ENCODE measurements at regions not wholly inside any gene's neighbourhood (a gene's known extent, or its start where the extent isn't known, plus 50 kb on each side); places are given as distances from the start of the nearest gene placed in this dataset.
"Not testable (repeated sequence)": the region's sequence is repeated elsewhere in the genome, so short reads cannot be mapped to it uniquely, and the experiment has no call there.

DNA sequence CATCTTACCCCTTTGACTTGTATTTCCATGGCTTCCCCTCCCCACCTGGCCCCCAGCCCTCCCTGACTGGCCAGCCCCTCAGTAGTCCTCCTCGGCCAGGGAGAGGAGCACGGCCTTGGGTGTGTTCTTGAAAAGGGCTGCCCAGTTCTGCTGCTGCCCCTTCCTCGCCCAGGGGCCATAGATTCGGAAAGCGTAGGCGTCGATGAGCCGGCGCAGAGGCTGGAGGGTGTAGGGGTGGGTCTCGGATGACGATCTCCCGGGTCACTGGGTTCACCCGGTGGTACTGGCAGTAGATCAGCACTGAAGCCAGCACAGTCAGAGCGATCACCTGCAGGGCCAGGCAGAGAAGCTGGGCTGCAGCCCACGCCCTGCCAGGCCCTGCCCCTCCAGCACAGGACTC is 71.7 kb downstream of the ZNF479 start:
- H3K27me3 ChIP-seq; H3K9me3 ChIP-seq; intact Hi-C loops (cut with DNase I); H3K4me1 ChIP-seq; H3K27ac ChIP-seq; H3K4me3 ChIP-seq; ATAC-seq; H3K36me3 ChIP-seq; FAIRE-seq: not testable (repeated sequence)
- peak in 1 of 6 donors; percentile 47 for DNase-seq
- WGBS, 2 donors, result 70 to 82% methylated on average over 12 to 14 of the region's 15 CpGs

DNA sequence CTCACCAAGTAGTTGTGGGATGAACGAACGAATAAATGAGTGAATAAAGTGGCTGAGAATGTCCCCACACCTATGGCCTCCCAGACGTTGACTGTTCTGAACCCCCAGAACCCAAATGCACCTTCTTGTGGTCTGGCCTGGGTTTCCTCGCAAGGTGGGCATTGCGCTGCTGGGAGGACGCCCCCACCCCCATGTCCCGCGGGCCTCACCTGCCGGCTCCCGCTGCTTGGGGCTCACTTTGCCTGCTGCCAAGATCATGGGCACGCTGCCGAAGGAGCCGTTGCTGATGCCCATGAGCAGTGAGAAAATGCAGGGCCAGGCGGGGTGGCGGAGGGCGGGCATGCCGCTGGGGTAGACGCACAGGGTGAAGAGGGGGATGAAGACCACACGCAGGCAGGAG is 115.9 kb downstream of the ZNF479 start:
- H3K4me1 ChIP-seq; H3K36me3 ChIP-seq; H3K4me3 ChIP-seq; intact Hi-C loops (cut with DNase I); FAIRE-seq; H3K27ac ChIP-seq; H3K27me3 ChIP-seq; H3K9me3 ChIP-seq; DNase-seq; ATAC-seq: not testable (repeated sequence)
- WGBS, 2 donors, result 85 to 86% methylated on average over 9 to 10 of the region's 19 CpGs

DNA sequence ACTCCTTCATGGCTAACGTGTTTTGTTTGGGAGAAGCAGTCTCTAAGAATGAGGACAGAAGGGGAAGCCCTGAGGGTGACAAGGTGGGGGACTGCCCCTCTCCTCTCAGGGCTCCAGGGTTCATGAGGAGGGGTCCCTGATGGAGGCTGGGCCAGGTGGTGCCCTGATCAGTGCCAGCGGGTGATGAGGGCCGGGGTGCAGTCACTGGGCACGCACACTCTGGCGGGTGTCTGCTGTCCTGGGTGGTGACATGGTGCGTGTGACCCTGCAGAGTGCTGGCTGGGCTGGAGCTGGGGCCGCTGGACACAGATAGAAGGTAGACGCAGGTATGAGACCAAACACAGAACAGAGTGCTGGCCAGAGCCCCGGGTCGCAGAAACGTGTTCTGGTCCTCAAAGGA is 118.5 kb downstream of the ZNF479 start:
- H3K9me3 ChIP-seq; FAIRE-seq; H3K27me3 ChIP-seq; H3K36me3 ChIP-seq; DNase-seq; ATAC-seq; H3K4me3 ChIP-seq; intact Hi-C loops (cut with DNase I); H3K4me1 ChIP-seq; H3K27ac ChIP-seq: not testable (repeated sequence)
- WGBS, 2 donors, result 85 to 89% methylated on average over 6 to 7 of the region's 11 CpGs

DNA sequence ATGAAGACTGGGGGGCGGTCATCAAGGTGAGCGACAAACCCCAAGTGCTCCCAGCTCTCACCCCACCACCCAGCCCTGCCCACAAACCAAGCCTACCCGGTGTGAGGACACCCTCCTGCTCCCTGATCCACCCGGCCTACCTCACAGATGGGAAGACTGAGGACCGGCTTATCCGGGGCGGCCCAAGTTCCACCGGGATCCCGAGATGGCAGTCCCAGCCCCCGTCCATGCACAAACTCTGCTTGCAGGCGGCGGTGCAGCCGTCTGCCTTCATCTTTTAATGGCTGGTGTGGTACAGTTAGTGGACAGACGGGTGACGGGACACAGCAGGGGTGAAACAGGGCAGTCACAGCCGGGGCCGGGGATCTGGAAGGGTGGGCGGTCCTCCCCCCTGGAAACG is 119.3 kb downstream of the ZNF479 start:
- intact Hi-C loops (cut with DNase I); H3K9me3 ChIP-seq; ATAC-seq; FAIRE-seq; H3K27me3 ChIP-seq; H3K4me3 ChIP-seq; H3K36me3 ChIP-seq; H3K27ac ChIP-seq; H3K4me1 ChIP-seq; DNase-seq: not testable (repeated sequence)
- WGBS, 2 donors, result 78 to 80% methylated on average over 10 to 17 of the region's 19 CpGs

DNA sequence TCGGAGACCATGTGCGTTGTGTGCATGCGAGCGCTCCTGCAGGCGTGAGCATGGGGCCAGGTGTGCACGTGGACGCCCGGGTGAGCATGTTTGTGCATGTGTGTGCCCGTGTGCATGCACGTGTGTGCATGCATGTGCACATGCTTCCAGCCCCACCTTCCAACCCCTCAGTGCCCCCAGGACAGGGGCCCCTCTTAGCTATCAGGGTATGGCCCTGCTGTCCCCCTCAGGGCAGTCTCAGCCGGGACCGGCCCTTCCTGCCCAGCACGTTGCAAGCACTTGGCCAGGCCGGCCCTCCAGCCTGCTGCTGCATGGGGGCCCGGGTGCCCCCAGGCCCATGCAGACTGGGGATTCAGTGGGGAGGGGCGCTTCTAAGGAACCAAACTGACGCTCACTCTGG is 123.0 kb downstream of the ZNF479 start:
- H3K36me3 ChIP-seq; DNase-seq; ATAC-seq; H3K27ac ChIP-seq; H3K27me3 ChIP-seq; H3K4me1 ChIP-seq; H3K9me3 ChIP-seq; intact Hi-C loops (cut with DNase I); FAIRE-seq; H3K4me3 ChIP-seq: not testable (repeated sequence)
- 81 to 91% methylated on average over 7 to 10 of the region's 17 CpGs for WGBS, 2 donors

DNA sequence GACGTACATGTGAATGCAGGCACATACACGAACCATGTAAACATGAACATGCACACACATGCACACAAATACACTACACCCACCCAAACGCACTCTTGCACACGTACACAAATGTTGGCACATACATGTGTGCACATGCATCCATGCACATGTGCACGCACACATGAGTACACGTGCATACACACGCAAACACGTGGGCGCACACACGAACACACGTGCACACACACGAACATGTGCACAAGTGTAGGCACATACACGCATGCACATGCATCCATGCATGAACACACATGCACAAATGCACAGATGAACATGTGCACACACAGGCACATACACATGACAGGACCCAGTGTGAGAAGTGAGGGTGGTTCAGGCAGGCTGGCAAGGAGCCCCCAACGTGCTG is 126.3 kb downstream of the ZNF479 start:
- H3K9me3 ChIP-seq; H3K27me3 ChIP-seq; H3K4me3 ChIP-seq; H3K36me3 ChIP-seq; H3K27ac ChIP-seq; DNase-seq; FAIRE-seq; intact Hi-C loops (cut with DNase I); H3K4me1 ChIP-seq; ATAC-seq: not testable (repeated sequence)
- WGBS, 2 donors, result 44 to 76% methylated on average over 10 to 13 of the region's 14 CpGs

DNA sequence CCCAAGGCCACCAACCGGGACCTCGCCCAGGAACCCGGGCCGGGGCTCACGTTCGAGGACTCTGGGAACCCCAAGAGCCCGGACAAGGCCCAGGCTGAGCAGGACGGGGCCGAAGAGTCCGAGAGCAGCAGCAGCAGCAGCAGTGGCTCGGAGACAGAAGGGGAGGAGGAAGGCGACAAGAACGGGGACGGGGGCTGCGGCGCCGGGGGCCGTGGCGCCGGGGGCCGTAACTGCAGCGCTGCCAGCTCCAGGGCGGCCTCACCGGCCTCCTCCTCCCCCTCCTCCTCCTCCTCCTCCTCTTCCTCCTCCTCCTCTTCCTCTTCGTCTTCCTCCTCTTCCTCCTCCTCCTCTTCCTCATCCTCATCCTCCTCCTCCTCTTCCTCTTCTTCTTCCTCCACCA is 128.4 kb downstream of the ZNF479 start:
- H3K27me3 ChIP-seq; H3K4me1 ChIP-seq; DNase-seq; ATAC-seq; H3K4me3 ChIP-seq; H3K36me3 ChIP-seq; H3K9me3 ChIP-seq; H3K27ac ChIP-seq; intact Hi-C loops (cut with DNase I); FAIRE-seq: not testable (repeated sequence)
- WGBS, 2 donors, result 73 to 75% methylated on average over 10 to 13 of the region's 25 CpGs

DNA sequence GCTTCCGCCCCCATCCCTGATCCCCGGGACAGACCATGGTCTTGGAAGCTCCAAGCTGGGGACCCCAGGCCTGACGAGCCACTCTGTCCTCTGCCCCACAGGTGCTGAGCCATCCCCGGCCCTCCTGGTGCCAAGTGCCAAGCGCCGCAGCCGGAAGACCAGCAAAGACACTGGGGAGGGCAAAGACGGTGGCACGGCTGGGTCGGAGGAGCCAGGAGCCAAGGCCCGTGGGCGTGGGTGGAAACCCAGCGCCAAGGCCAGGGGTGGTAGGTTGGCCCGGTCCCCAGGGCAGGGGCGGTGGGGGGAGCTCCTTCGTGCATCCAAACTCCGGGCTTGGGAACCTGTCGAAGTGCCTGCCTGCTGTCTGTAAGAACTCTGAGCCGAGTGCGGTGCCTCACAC is 130.3 kb downstream of the ZNF479 start:
- H3K9me3 ChIP-seq; H3K4me3 ChIP-seq; H3K36me3 ChIP-seq; ATAC-seq; DNase-seq; H3K27me3 ChIP-seq; H3K4me1 ChIP-seq; H3K27ac ChIP-seq; FAIRE-seq; intact Hi-C loops (cut with DNase I): not testable (repeated sequence)
- WGBS, 2 donors, result 83 to 90% methylated on average over 15 to 18 of the region's 20 CpGs

DNA sequence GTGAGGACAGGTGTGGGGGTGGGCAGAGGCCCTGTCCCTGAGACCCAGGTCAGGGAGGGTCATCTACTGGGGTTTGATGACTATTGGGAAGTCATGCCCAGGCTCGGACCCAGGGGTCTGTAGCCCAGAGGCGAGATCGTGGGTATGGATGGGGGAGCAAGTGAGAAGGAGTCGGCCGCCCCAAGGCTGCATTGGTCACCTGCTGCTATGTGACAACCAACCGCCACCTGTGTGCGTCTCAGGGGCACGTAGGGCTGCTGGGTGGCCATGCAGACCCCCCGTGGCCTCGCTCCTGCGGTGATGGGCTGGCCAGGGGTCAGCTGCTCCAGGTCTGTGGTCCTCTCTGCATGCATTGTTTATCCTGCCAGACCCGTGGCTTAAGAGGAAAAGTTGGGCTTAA is 138.5 kb downstream of the ZNF479 start:
- intact Hi-C loops (cut with DNase I); H3K9me3 ChIP-seq; H3K4me1 ChIP-seq; H3K4me3 ChIP-seq; H3K36me3 ChIP-seq; FAIRE-seq; H3K27ac ChIP-seq; ATAC-seq; H3K27me3 ChIP-seq: not testable (repeated sequence)
- peak in 1 of 6 donors; percentile 31 for DNase-seq
- WGBS, 2 donors, result 77 to 90% methylated on average over 6 to 12 of the region's 12 CpGs

DNA sequence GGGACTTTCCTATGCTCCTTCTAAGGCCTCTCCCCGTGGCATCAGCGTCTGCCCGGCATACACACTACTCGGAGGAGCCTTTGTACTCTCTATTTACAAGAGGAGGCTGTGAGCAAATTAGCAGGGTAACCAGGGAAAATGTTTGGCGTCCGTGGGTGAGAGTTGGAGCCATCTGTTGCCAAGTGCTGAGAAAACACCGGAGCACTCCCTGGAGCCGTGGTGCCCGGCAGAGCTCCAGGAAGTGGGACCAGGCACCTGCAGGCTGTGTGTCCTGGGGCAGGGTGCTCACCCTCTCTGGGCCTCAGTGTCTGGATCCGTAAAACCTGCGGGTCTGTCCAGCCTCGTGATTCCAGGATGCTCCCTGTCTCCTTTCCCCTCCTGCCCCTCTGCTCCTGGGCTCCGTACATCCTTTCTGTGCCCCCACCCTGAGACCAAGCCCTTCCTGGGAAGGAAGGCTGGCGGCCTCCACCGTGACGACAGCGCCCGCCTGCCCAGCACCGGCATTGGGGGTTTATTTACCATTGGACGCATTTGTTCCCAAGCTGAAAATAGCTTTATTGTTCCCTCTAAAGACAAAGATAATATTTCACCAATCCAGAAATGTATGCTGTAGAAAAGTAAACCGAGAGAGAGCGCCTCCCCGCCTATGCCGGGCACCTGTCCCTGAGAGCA is 174.4 kb downstream of the ZNF479 start:
- H3K4me1 ChIP-seq; H3K27ac ChIP-seq; H3K36me3 ChIP-seq; H3K9me3 ChIP-seq; H3K4me3 ChIP-seq; DNase-seq; H3K27me3 ChIP-seq; FAIRE-seq; intact Hi-C loops (cut with DNase I): not testable (repeated sequence)
- 75 to 85% methylated on average over 11 to 13 of the region's 24 CpGs for WGBS, 2 donors
- ATAC-seq, result peak in 1 of 4 donors; percentile 26

DNA sequence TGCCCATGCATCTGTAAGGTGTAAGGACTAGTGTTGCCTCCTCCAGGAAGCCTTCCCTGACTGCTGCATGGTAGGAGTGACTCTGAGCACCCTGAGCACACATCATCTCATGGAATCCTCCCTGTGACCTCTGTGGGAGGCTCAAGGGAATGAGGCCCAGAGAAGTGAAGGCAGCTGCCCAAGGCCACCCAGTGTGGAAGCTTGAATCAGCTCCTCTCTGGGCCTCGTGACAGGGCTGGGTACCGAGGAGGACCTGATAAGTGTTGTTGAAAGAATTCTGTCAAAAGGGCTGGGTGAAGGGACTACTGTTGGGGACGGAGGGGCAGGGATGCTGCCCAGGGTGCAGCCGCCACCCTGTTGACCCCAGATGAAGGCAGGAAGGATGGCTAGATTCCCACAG is 175.2 kb downstream of the ZNF479 start:
- H3K4me3 ChIP-seq; H3K9me3 ChIP-seq; FAIRE-seq; H3K36me3 ChIP-seq; H3K27ac ChIP-seq; H3K4me1 ChIP-seq; ATAC-seq; intact Hi-C loops (cut with DNase I); DNase-seq; H3K27me3 ChIP-seq: not testable (repeated sequence)
- WGBS, 2 donors, result 81 to 91% methylated on average over 2 of the region's 4 CpGs

DNA sequence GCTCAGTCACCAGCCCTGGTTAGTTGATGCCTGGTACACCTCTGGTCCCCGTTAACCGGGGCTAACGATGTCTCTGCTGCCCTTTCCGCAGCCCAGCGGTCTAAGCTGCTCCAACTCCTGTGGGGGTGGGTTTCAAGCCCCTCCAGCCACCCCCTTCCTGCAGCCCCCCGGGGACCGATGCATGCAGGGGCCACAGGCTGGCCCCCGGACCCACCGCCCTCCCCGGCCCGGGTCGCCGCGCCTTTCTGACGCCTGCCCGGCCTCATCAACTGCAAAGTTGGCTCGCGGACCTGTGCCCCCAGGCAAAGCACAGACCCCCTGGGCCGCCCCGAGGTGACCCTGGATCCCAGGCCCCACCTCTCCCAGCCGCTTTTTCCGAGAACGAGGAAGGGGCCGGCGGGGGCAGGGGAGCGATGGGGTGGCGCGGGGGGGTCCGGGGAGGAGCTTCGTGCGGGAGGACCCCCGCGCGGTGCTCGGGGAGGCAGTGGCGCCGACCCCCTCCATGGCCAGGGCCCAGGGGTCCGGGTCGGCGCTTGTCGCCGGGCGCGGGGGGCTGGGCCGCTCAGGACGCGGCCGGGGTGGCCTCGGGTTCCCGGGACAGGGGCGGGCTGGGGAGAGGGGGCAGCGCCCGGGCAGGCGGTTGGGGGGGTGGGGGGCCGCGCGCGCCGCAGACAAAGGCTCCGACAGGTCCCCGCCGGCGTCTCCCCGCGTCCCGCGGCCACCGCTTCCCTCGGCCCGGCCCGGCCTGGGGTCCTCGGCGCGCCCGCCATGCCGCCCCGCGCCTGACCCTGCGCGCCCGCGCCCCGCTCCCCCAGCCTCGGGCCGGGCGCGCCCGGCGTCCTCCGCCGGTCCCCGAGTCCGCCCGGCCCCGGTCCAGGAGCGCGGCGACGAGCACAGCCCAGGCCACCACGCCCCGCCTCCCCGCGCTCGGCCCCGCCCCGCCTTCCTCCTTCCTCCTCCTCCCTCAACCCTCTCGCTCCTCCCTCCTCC is 183.6 kb downstream of the ZNF479 start:
- H3K27ac ChIP-seq; H3K9me3 ChIP-seq; H3K36me3 ChIP-seq; FAIRE-seq; intact Hi-C loops (cut with DNase I); DNase-seq; H3K4me1 ChIP-seq; H3K4me3 ChIP-seq; ATAC-seq; H3K27me3 ChIP-seq: not testable (repeated sequence)
- 58 to 59% methylated on average over 16 of the region's 107 CpGs for WGBS, 2 donors

Data from pancreas (tissue), 10 donors.